ENCODE measurements at regions not wholly inside any gene's neighbourhood (a gene's known extent, or its start where the extent isn't known, plus 50 kb on each side); places are given as distances from the start of the nearest gene placed in this dataset.

DNA sequence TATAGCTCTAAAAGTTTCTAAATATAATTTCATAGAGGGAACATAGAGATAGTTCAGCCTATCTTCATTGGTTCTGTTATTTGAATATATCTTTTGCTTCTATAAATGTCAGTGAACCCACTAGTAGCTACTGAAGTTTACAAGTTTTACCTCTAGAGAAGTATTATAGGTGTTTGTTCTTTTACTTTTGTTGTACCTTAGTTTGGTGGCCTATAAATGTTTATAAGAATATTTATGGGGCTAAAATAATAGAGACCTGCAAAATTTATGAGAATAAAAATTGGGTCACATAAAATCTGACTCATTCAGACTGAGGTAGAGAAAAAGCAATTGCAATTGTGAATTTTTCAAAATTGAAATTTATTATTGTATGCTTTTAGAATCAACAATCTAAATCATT lies 162.6 kb downstream of the SERPINI1 start:
- H3K23ac ChIP-seq (ENCODE audit: low read length): no peak overlapping the region

DNA sequence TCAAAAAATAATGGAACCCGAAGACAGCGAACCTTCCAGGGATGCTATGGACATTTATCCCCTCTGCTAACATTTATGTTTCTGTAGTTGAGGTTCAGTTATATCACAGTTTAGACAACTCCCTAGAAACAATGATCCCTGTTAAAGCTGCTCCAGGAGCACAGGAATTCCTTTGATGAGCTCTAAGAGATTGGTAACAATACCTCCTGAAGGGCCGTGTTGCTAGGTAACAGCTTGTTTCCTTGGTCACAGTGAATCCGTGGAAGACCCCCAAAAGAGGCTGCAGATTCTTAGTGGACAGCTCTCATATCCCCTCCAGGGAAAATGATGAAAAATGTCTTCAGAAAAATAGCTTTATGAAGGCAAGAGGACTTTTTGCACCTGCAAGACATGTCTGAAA lies 160.2 kb downstream of the SERPINI1 start:
- no peak overlapping the region for H3K14ac ChIP-seq (ENCODE audit: low read length)
- no peak overlapping the region for H2BK120ac ChIP-seq (ENCODE audit: insufficient read depth, low read length, poor library complexity)
- no peak overlapping the region for H3K23ac ChIP-seq (ENCODE audit: low read length)
- H4K12ac ChIP-seq (ENCODE audit: low read depth, low read length): no peak overlapping the region
- H3K9me3 ChIP-seq (ENCODE audit: insufficient read depth, low read depth, low read length): no peaks in the 10 kb centered on the region
- H2AK5ac ChIP-seq (ENCODE audit: low read length): no peak overlapping the region
- H3K4me3 ChIP-seq (ENCODE audit: low read depth, low read length): no peak overlapping the region
- H4K8ac ChIP-seq (ENCODE audit: low read depth, low read length): no peak overlapping the region
- no peak overlapping the region for H3K4me2 ChIP-seq (ENCODE audit: low read length)
- H3K79me2 ChIP-seq (ENCODE audit: control insufficient read depth, insufficient read depth, low read length, poor library complexity): no peaks in the 10 kb centered on the region
- no peak overlapping the region for H3K27ac ChIP-seq (ENCODE audit: low read depth, low read length)
- no peak for DNase-seq
- no peak overlapping the region for H2AFZ ChIP-seq (ENCODE audit: insufficient read depth, low read length, poor library complexity)
- no peak overlapping the region for H4K91ac ChIP-seq (ENCODE audit: low read depth, low read length)
- no peaks in the 10 kb centered on the region for H3K27me3 ChIP-seq (ENCODE audit: insufficient read depth, low read length)
- H3K79me1 ChIP-seq (ENCODE audit: low read length): no peaks in the 10 kb centered on the region
- no peak overlapping the region for H2BK12ac ChIP-seq (ENCODE audit: low read length)
- no peak overlapping the region for H2BK5ac ChIP-seq (ENCODE audit: low read depth, low read length, poor library complexity)
- WGBS (ENCODE audit: extremely low coverage, insufficient coverage, insufficient read length): no CpG with 5 or more reads among the region's 4 CpGs
- H3K4me1 ChIP-seq (ENCODE audit: control insufficient read depth in 1 of 2, insufficient read depth in 2 of 2, low read length in 2 of 2): no peaks in the 10 kb centered on the region
- no peaks in the 10 kb centered on the region for H3K36me3 ChIP-seq (ENCODE audit: control insufficient read depth in 1 of 2, insufficient read depth in 2 of 2, low read length in 2 of 2)
- no peak overlapping the region for H3K4ac ChIP-seq (ENCODE audit: low read depth, low read length)
- no peak overlapping the region for H3K18ac ChIP-seq (ENCODE audit: low read length)
- no peak overlapping the region for H3K9ac ChIP-seq (ENCODE audit: low read length)

More for the DNA sequence above, 162.6 kb downstream of the SERPINI1 start:
- H2BK120ac ChIP-seq (ENCODE audit: insufficient read depth, low read length, poor library complexity): no peak overlapping the region
- no peak overlapping the region for H2BK12ac ChIP-seq (ENCODE audit: low read length)
- H2BK5ac ChIP-seq (ENCODE audit: low read depth, low read length, poor library complexity): no peak overlapping the region
- H2AK5ac ChIP-seq (ENCODE audit: low read length): no peak overlapping the region
- no peaks in the 10 kb centered on the region for H3K4me1 ChIP-seq (ENCODE audit: control insufficient read depth in 1 of 2, insufficient read depth in 2 of 2, low read length in 2 of 2)
- H3K79me2 ChIP-seq (ENCODE audit: control insufficient read depth, insufficient read depth, low read length, poor library complexity): no peaks in the 10 kb centered on the region
- H4K91ac ChIP-seq (ENCODE audit: low read depth, low read length): no peak overlapping the region
- H3K14ac ChIP-seq (ENCODE audit: low read length): no peak overlapping the region
- no peak overlapping the region for H4K8ac ChIP-seq (ENCODE audit: low read depth, low read length)
- no peak overlapping the region for H3K27ac ChIP-seq (ENCODE audit: low read depth, low read length)
- H2AFZ ChIP-seq (ENCODE audit: insufficient read depth, low read length, poor library complexity): no peak overlapping the region
- no peak for DNase-seq
- H3K36me3 ChIP-seq (ENCODE audit: control insufficient read depth in 1 of 2, insufficient read depth in 2 of 2, low read length in 2 of 2): no peaks in the 10 kb centered on the region
- H3K4ac ChIP-seq (ENCODE audit: low read depth, low read length): no peak overlapping the region
- no peak overlapping the region for H3K9ac ChIP-seq (ENCODE audit: low read length)
- H3K4me2 ChIP-seq (ENCODE audit: low read length): no peak overlapping the region
- H3K4me3 ChIP-seq (ENCODE audit: low read depth, low read length): no peak overlapping the region
- H3K9me3 ChIP-seq (ENCODE audit: insufficient read depth, low read depth, low read length): no peaks in the 10 kb centered on the region
- H3K18ac ChIP-seq (ENCODE audit: low read length): no peak overlapping the region
- no peaks in the 10 kb centered on the region for H3K79me1 ChIP-seq (ENCODE audit: low read length)
- H3K27me3 ChIP-seq (ENCODE audit: insufficient read depth, low read length): no peaks in the 10 kb centered on the region
- H4K12ac ChIP-seq (ENCODE audit: low read depth, low read length): no peak overlapping the region

DNA sequence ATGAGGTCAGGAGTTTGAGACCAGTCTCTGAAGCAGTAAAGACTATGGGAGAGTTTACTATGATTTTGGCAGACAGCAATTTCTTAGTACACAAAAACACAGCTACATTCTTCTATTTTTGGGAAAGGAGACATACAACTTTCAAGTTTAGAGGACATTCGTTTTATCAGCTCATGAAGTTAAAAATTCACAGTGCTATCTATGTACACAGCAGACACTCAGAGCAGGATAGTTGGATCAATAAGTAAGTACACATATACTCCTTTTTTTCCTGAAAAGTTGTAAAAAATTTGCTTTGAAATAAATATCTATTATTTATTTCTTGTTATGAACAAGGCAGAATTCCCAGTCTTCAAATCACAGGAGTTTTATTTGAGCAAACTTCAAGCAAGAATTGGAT lies 159.7 kb downstream of the SERPINI1 start:
- Histone ChIP-seq H4K8ac (ENCODE audit: low read depth, low read length) (no peak overlapping the region), H4K12ac (ENCODE audit: low read depth, low read length) (no peak overlapping the region), H3K4me2 (ENCODE audit: low read length) (no peak overlapping the region), H3K27me3 (ENCODE audit: insufficient read depth, low read length) (no peaks in the 10 kb centered on the region), H2BK120ac (ENCODE audit: insufficient read depth, low read length, poor library complexity) (no peak overlapping the region), H3K18ac (ENCODE audit: low read length) (no peak overlapping the region), H3K79me1 (ENCODE audit: low read length) (no peaks in the 10 kb centered on the region), H2BK12ac (ENCODE audit: low read length) (no peak overlapping the region), H2AK5ac (ENCODE audit: low read length) (no peak overlapping the region), H3K4ac (ENCODE audit: low read depth, low read length) (no peak overlapping the region), H3K36me3 (ENCODE audit: control insufficient read depth in 1 of 2, insufficient read depth in 2 of 2, low read length in 2 of 2) (no peaks in the 10 kb centered on the region), H3K9me3 (ENCODE audit: insufficient read depth, low read depth, low read length) (no peaks in the 10 kb centered on the region), H3K4me3 (ENCODE audit: low read depth, low read length) (no peak overlapping the region), H3K14ac (ENCODE audit: low read length) (no peak overlapping the region), H2AFZ (ENCODE audit: insufficient read depth, low read length, poor library complexity) (no peak overlapping the region), H3K79me2 (ENCODE audit: control insufficient read depth, insufficient read depth, low read length, poor library complexity) (no peaks in the 10 kb centered on the region), H3K4me1 (ENCODE audit: control insufficient read depth in 1 of 2, insufficient read depth in 2 of 2, low read length in 2 of 2) (no peaks in the 10 kb centered on the region), H3K23ac (ENCODE audit: low read length) (no peak overlapping the region), H2BK5ac (ENCODE audit: low read depth, low read length, poor library complexity) (no peak overlapping the region), H4K91ac (ENCODE audit: low read depth, low read length) (no peak overlapping the region), H3K27ac (ENCODE audit: low read depth, low read length) (no peak overlapping the region), H3K9ac (ENCODE audit: low read length) (no peak overlapping the region)
- no peak for DNase-seq
- no CpG with 5 or more reads among the region's 1 CpG for WGBS (ENCODE audit: extremely low coverage, insufficient coverage, insufficient read length)

DNA sequence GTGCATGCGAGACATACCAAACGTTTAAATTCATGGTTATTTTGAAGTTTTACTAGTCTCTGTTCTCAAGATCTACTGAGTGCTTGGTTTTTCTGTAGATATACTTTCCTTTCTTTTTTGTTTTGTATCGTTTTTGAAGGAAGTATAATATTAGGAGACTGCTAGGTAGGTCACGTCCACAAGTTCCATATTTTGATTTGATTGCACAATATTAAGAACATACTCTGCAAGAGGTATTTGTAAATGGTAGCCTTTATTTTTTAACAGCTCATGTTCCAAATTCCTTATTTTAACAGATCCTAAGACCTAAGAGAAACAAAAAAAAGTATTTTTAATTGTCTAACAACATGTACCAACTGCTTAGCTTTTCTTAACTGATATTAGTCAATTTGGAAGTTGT lies 156.7 kb downstream of the SERPINI1 start:
- no peak overlapping the region for H4K8ac ChIP-seq (ENCODE audit: low read depth, low read length)
- no peaks in the 10 kb centered on the region for H3K36me3 ChIP-seq (ENCODE audit: control insufficient read depth in 1 of 2, insufficient read depth in 2 of 2, low read length in 2 of 2)
- H3K9ac ChIP-seq (ENCODE audit: low read length): no peak overlapping the region
- H3K79me2 ChIP-seq (ENCODE audit: control insufficient read depth, insufficient read depth, low read length, poor library complexity): no peaks in the 10 kb centered on the region
- H2BK12ac ChIP-seq (ENCODE audit: low read length): no peak overlapping the region
- no peak overlapping the region for H4K91ac ChIP-seq (ENCODE audit: low read depth, low read length)
- no peak overlapping the region for H3K27ac ChIP-seq (ENCODE audit: low read depth, low read length)
- H3K23ac ChIP-seq (ENCODE audit: low read length): no peak overlapping the region
- no peaks in the 10 kb centered on the region for H3K27me3 ChIP-seq (ENCODE audit: insufficient read depth, low read length)
- no CpG with 5 or more reads among the region's 4 CpGs for WGBS (ENCODE audit: extremely low coverage, insufficient coverage, insufficient read length)
- H3K4ac ChIP-seq (ENCODE audit: low read depth, low read length): no peak overlapping the region
- H3K4me2 ChIP-seq (ENCODE audit: low read length): no peak overlapping the region
- no peak overlapping the region for H4K12ac ChIP-seq (ENCODE audit: low read depth, low read length)
- no peaks in the 10 kb centered on the region for H3K79me1 ChIP-seq (ENCODE audit: low read length)
- H3K14ac ChIP-seq (ENCODE audit: low read length): no peak overlapping the region
- no peak overlapping the region for H2AK5ac ChIP-seq (ENCODE audit: low read length)
- no peak overlapping the region for H3K18ac ChIP-seq (ENCODE audit: low read length)
- no peak overlapping the region for H3K4me3 ChIP-seq (ENCODE audit: low read depth, low read length)
- no peaks in the 10 kb centered on the region for H3K4me1 ChIP-seq (ENCODE audit: control insufficient read depth in 1 of 2, insufficient read depth in 2 of 2, low read length in 2 of 2)
- H3K9me3 ChIP-seq (ENCODE audit: insufficient read depth, low read depth, low read length): no peaks in the 10 kb centered on the region
- H2AFZ ChIP-seq (ENCODE audit: insufficient read depth, low read length, poor library complexity): no peak overlapping the region
- DNase-seq: no peak
- H2BK120ac ChIP-seq (ENCODE audit: insufficient read depth, low read length, poor library complexity): no peak overlapping the region
- no peak overlapping the region for H2BK5ac ChIP-seq (ENCODE audit: low read depth, low read length, poor library complexity)

DNA sequence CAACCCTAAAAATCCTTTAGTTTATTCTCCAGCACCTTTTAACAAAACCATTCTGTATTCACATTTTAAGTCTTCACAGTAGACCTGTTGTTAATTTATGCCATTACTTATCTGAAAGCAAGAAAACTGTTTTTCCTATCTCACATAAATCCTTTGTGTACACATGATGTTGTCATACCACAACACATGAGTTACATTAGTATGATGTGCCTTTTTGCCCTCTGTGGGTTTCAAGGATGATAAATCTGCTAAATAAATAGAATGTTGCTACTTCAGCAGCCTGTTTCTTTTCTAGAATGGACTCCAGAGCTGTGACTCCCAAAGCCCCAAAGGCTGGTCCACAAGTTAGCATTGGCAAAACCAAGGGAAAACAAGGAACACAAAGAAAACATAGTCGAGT lies 151.6 kb downstream of the SERPINI1 start:
- no peak overlapping the region for H2BK120ac ChIP-seq (ENCODE audit: insufficient read depth, low read length, poor library complexity)
- no peak overlapping the region for H3K27ac ChIP-seq (ENCODE audit: low read depth, low read length)
- H4K12ac ChIP-seq (ENCODE audit: low read depth, low read length): no peak overlapping the region
- H3K4ac ChIP-seq (ENCODE audit: low read depth, low read length): no peak overlapping the region
- H2BK12ac ChIP-seq (ENCODE audit: low read length): no peak overlapping the region
- no peak overlapping the region for H3K14ac ChIP-seq (ENCODE audit: low read length)
- H3K9me3 ChIP-seq (ENCODE audit: insufficient read depth, low read depth, low read length): no peaks in the 10 kb centered on the region
- H3K4me3 ChIP-seq (ENCODE audit: low read depth, low read length): no peak overlapping the region
- no peak overlapping the region for H3K18ac ChIP-seq (ENCODE audit: low read length)
- no peak overlapping the region for H2AK5ac ChIP-seq (ENCODE audit: low read length)
- H3K9ac ChIP-seq (ENCODE audit: low read length): no peak overlapping the region
- H3K79me1 ChIP-seq (ENCODE audit: low read length): no peaks in the 10 kb centered on the region
- no CpG with 5 or more reads among the region's 1 CpG for WGBS (ENCODE audit: extremely low coverage, insufficient coverage, insufficient read length)
- H2BK5ac ChIP-seq (ENCODE audit: low read depth, low read length, poor library complexity): no peak overlapping the region
- H3K27me3 ChIP-seq (ENCODE audit: insufficient read depth, low read length): no peaks in the 10 kb centered on the region
- H4K91ac ChIP-seq (ENCODE audit: low read depth, low read length): no peak overlapping the region
- H2AFZ ChIP-seq (ENCODE audit: insufficient read depth, low read length, poor library complexity): no peak overlapping the region
- H3K36me3 ChIP-seq (ENCODE audit: control insufficient read depth in 1 of 2, insufficient read depth in 2 of 2, low read length in 2 of 2): no peaks in the 10 kb centered on the region
- no peak overlapping the region for H4K8ac ChIP-seq (ENCODE audit: low read depth, low read length)
- no peaks in the 10 kb centered on the region for H3K79me2 ChIP-seq (ENCODE audit: control insufficient read depth, insufficient read depth, low read length, poor library complexity)
- H3K23ac ChIP-seq (ENCODE audit: low read length): no peak overlapping the region
- H3K4me1 ChIP-seq (ENCODE audit: control insufficient read depth in 1 of 2, insufficient read depth in 2 of 2, low read length in 2 of 2): no peaks in the 10 kb centered on the region
- no peak for DNase-seq
- H3K4me2 ChIP-seq (ENCODE audit: low read length): no peak overlapping the region
